Rectal smooth muscle tissue (tissue), 1 donor: ENCODE measurements at regions not wholly inside any gene's neighbourhood (a gene's known extent, or its start where the extent isn't known, plus 50 kb on each side); places are given as distances from the start of the nearest gene placed in this dataset.
A peak's percentile ranks its signal among the peaks of the same experiment; 100 is the strongest.

ENCODE experiments used
- H3K27ac ChIP-seq: one replicate; pipeline ENCODE4 v1.7.0; 2013; ENCODE audit warnings: low read depth, low read length, inconsistent platforms
- H3K27me3 ChIP-seq: one replicate; pipeline ENCODE4 v1.7.0; 2013; ENCODE audit warnings: low read length; ENCODE audit not compliant: control insufficient read depth, insufficient read depth
- H3K36me3 ChIP-seq: one replicate; pipeline ENCODE4 v1.7.0; 2013; ENCODE audit warnings: low read length; ENCODE audit not compliant: control insufficient read depth, insufficient read depth
- H3K4me1 ChIP-seq: one replicate; pipeline ENCODE4 v1.7.0; 2013; ENCODE audit warnings: low read length; ENCODE audit not compliant: control insufficient read depth, insufficient read depth
- H3K4me3 ChIP-seq: one replicate; pipeline ENCODE4 v1.7.0; 2013; ENCODE audit warnings: low read length
- H3K9ac ChIP-seq: one replicate; pipeline ENCODE4 v1.7.0; 2013; ENCODE audit warnings: low read length

DNA sequence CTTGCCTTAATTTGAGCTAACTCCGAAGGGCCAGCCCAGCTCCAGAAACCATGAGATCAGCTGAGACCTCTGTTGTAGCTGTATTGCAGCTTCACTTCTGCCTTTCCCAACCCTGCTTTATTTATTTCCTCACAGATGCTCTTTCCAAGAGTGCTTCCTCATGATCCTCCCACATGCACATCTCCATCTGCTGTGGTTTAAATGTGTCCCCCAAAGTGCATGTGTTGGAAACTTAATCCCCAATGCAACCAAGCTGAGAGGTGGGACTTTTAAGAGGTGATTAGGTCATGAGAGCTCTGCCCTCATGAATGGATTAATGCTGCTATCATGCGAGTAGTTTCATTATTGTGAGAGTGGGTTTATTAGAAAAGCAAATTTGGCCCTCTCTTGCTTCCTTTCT, 164.4 kb upstream of the TAB2 start:
- no peak overlapping the region for H3K4me3 ChIP-seq
- no peaks in the 10 kb centered on the region for H3K27me3 ChIP-seq
- H3K4me1 ChIP-seq, result no peaks in the 10 kb centered on the region
- H3K27ac ChIP-seq, result no peak overlapping the region
- no peaks in the 10 kb centered on the region for H3K36me3 ChIP-seq
- no peak overlapping the region for H3K9ac ChIP-seq

DNA sequence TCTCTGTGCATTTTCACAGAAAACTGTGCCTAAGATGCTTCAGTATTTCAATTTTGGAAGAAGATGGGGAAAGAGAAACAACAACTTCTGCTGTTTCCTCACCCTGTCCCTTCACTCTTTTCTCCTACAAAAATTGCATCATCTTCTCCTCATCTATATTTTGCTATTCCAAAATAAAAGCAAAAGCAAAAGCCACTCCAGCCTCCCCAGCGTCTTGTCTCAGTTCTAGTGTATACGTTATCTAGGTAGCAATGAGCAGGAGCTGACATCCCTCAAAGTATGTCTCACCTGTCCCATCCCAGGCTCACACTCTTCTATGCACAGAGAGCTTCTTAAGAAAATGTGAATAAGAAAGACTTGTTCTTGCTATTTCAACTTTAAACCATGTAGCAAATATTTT, 163.8 kb upstream of the TAB2 start:
- Histone ChIP-seq H3K4me3 (no peak overlapping the region), H3K9ac (no peak overlapping the region), H3K27ac (no peak overlapping the region), H3K27me3 (no peaks in the 10 kb centered on the region), H3K36me3 (no peaks in the 10 kb centered on the region), H3K4me1 (no peaks in the 10 kb centered on the region)

DNA sequence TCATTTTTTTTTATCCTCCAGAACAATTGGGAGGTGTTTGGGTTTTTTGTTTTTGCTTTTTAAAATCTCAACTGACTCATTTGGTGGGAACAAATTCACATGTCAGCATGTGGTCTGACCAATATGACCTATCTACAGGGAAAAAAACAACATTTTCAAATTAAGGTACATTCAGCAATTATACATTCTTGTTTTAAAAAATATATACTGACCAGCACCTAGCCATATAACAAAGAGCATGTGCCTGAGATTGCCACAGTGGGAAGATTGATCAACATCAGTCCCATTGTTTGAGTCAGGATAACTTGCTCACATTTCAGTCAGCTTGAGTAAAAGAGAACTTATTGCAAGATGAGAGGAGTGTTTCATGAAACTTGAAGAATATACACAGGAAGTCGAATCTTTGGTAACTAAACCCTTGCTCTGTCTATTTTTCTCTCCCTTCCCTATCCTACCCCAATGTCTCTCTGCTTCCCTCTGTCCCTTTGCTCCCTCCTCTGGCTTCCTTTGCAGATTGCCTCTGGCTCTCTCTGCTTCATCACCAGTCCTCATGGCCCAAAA, 163.2 kb upstream of the TAB2 start:
- Histone ChIP-seq H3K4me3 (no peak overlapping the region), H3K27ac (no peak overlapping the region), H3K36me3 (no peaks in the 10 kb centered on the region), H3K9ac (no peak overlapping the region), H3K27me3 (no peaks in the 10 kb centered on the region), H3K4me1 (no peaks in the 10 kb centered on the region)

DNA sequence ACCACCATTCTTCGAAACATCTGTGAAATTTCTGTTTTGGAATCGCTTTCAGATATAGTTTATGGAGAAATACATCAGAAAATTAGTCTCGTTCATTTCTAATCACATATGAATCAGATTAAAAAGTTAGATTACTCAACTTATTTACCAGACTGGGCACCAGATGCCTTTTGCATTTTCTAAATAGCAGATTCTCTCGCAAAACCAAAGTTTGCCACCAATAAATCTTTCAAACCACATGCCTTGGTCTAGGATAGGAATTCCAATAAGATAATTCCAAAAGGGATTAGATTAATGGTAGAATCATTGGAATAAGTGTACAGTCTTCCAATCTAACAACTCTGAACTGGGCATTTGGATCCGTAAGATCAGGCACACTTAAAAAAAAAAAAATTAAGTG, 160.4 kb upstream of the TAB2 start:
- Histone ChIP-seq H3K36me3 (no peaks in the 10 kb centered on the region), H3K4me1 (no peaks in the 10 kb centered on the region), H3K27me3 (no peaks in the 10 kb centered on the region), H3K4me3 (no peak overlapping the region), H3K9ac (no peak overlapping the region), H3K27ac (no peak overlapping the region)

DNA sequence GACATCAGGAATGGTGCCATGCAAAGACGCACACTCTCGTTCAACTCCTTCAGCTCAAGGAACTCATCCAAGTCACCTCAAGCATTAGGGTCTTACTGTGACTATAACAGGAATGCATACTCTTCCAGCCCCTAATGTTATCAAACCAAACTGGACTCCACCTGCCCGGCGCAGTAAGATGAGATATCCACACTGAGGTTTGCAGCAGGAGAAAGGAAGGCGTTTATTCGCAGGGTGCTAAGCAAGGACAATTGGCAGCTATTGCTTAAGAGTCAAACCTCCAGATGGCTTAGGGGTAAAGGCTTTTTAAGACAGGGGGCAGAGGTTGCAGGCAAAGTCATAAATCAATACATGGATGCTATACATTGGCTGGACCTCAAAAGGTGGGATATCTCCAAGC, 159.4 kb upstream of the TAB2 start:
- H3K27ac ChIP-seq, result no peak overlapping the region
- H3K9ac ChIP-seq, result no peak overlapping the region
- no peaks in the 10 kb centered on the region for H3K4me1 ChIP-seq

DNA sequence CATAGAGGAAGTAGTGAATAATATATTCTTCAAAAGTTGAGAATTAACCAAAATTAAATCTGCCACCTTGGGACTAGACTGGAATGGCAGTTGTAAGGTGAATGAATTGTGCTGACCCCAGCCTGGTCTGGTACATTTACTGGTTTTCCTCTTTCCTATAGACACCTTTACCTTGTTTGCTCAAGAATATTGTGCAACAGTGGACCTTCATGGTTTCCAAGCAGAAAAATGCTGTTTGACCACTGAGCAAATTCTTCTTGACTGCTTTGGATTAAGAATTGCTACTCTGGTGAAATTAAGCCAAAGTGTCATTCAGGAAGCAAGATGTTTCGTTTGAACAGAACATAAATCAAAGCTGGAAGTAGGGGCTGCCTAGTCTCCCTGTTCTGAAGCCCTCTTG, 156.6 kb upstream of the TAB2 start:
- H3K4me1 ChIP-seq, result no peaks in the 10 kb centered on the region
- no peaks in the 10 kb centered on the region for H3K36me3 ChIP-seq
- H3K9ac ChIP-seq, result no peak overlapping the region
- no peaks in the 10 kb centered on the region for H3K27me3 ChIP-seq
- H3K4me3 ChIP-seq, result no peak overlapping the region
- no peak overlapping the region for H3K27ac ChIP-seq

More for the DNA sequence above, 159.4 kb upstream of the TAB2 start:
- H3K4me3 ChIP-seq, result no peak overlapping the region
- H3K36me3 ChIP-seq, result no peaks in the 10 kb centered on the region
- no peaks in the 10 kb centered on the region for H3K27me3 ChIP-seq

DNA sequence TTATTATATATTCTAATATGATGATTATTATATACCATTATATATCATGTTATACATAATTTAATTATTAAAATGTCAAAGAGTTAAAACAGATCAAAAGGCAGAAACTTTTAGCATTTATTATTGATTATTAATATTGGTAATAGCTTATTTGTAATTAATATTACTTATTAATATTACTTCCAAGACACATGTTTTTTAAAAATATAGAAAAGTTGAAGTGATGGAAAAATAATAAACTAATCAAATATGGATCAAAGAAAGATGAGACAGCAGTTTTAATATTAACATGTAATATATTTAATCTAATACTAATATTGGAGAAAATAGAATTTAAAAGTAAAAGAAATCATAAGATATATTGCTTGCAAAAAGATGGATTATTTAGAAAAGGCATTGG, 154.6 kb upstream of the TAB2 start:
- Histone ChIP-seq H3K27me3 (no peaks in the 10 kb centered on the region), H3K27ac (no peak overlapping the region), H3K36me3 (no peaks in the 10 kb centered on the region), H3K9ac (no peak overlapping the region), H3K4me1 (no peaks in the 10 kb centered on the region), H3K4me3 (no peak overlapping the region)

DNA sequence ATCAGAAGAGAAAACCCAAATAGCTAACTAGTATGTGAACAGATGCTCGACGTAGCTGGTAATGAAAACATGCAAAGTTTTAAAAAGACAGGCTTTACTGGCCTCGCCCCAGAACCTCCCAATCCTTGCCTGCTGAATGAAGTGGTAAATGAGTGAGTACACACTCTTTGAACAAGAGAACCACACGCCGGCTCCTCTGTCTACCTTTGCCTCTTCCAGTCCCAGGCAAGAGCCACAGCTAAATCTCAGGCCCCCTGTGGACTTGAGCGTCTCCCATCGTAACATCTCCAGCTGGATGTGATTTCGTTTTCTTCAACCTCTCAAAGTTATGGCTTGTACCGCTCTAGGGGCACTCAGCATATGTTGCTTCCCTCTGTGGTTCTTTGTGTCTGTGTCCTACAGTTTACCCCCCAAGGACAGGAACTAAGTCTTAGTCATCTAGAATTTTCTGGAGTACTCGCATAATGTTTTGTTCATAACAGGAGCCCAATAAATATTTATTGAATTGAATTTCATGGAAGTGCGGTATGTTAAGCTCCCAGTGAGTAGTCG, 153.2 kb upstream of the TAB2 start:
- no peaks in the 10 kb centered on the region for H3K4me1 ChIP-seq
- no peak overlapping the region for H3K9ac ChIP-seq
- no peaks in the 10 kb centered on the region for H3K36me3 ChIP-seq
- H3K27ac ChIP-seq, result no peak overlapping the region
- no peaks in the 10 kb centered on the region for H3K27me3 ChIP-seq
- no peak overlapping the region for H3K4me3 ChIP-seq

DNA sequence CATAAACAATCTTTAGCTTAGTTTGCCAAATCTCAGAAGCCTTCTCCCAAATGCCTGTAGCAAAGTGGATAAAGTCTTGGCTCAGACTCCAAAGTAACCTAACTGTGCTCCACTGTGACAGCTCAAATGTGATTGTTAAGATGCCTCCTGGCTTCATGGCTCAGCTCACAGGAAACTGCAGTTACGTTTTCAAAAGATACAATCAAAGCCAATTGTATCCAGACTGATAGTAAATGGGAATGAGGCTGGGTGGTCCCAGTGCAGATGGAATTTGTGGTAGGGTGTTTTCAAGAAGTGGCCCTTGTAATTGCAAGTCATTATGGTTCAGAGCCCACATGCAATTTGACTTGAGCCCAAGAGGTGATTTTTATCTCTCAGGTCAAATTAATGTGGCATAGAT, 151.2 kb upstream of the TAB2 start:
- Histone ChIP-seq H3K36me3 (no peaks in the 10 kb centered on the region), H3K27ac (no peak overlapping the region), H3K4me3 (no peak overlapping the region), H3K27me3 (no peaks in the 10 kb centered on the region), H3K9ac (no peak overlapping the region), H3K4me1 (no peaks in the 10 kb centered on the region)

DNA sequence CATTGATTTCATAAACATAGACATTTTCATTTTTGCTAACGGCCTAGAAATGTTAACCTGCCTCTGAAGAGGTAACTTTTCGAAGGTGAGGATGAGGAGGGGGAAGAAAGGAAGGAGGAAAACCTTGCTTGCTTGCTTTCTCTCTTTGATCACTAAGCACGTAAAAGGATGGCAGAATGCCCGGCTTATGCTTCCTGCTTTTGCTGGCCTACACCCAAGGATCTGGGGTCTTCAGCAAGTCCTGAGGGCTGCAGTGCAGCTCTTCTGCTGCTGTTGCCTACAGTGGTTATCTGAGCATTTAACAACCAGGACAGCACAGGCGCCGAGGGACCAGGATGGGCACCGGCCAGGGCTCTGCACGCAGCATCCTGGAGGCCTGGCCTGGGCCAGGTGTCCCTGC, 150.8 kb upstream of the TAB2 start:
- H3K27ac ChIP-seq, result no peak overlapping the region

DNA sequence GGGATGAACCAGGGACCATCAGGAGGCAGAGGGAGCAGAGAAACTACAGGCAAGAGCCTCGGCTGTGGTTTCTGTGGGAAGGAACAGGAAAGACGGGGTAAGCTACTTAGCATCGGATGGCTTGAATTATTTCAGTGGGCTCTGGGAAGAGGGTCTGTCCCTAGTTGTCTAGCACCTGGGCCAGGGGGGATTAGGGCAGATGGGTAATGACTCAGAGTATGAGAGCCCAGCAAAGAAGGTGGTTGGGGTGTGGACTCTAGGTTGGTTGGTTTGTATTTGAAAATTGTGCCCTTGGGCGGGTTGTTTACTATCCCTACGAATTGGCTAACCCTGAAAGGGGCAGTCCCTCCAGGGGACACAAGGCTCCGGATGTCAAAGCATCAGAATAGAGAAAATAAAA, 148.5 kb upstream of the TAB2 start:
- H3K36me3 ChIP-seq, result no peaks in the 10 kb centered on the region
- H3K9ac ChIP-seq, result no peak overlapping the region
- H3K4me3 ChIP-seq, result no peak overlapping the region
- no peaks in the 10 kb centered on the region for H3K4me1 ChIP-seq
- peak overlapping the region; percentile 30 for H3K27ac ChIP-seq
- no peaks in the 10 kb centered on the region for H3K27me3 ChIP-seq

More for the DNA sequence above, 150.8 kb upstream of the TAB2 start:
- Histone ChIP-seq H3K4me3 (no peak overlapping the region), H3K4me1 (no peaks in the 10 kb centered on the region), H3K27me3 (no peaks in the 10 kb centered on the region), H3K36me3 (no peaks in the 10 kb centered on the region), H3K9ac (no peak overlapping the region)

DNA sequence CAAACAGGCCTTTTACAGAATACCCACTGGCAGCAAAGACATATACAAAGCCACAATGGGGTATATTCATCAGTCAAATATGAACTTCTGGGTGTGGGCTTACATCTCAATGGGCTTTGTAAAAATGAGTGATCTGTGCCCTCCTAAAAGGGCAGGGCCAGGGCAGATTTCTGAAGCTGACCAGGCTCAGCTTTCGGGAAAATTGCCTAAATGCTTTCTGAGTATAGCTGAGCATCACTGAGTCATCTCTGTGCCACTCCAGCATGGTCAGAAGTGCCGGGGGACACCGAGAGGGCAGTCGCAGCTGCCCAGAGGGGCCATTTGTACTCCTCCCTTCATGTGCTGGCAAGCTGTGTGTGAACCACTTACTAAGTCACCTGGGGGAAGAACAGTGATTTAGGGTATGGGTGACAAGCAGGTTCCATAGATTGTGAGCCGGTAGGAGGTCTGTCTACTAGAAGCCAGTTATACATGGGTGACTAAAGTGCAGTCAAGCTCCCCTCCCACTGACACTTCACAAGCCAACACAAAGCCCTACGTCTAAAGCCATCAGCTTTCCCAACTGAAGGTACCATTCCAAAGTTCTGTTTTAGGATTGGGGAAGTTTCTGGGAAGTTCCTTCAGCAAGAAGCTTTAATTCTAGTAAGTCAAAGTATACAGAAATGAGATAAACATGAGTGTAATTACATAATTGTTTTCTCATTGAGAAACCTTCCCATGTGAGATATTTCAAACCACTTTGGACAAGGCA, 147.6 kb upstream of the TAB2 start:
- Histone ChIP-seq H3K27ac (peak overlapping the region; percentile 46), H3K36me3 (no peaks in the 10 kb centered on the region), H3K27me3 (no peaks in the 10 kb centered on the region), H3K4me1 (no peaks in the 10 kb centered on the region), H3K9ac (no peak overlapping the region), H3K4me3 (no peak overlapping the region)
